GM23338 (cell line): ENCODE measurements at regions not wholly inside any gene's neighbourhood (a gene's known extent, or its start where the extent isn't known, plus 50 kb on each side); places are given as distances from the start of the nearest gene placed in this dataset.
A peak's percentile ranks its signal among the peaks of the same experiment; 100 is the strongest.

Experiments used
- ATAC-seq: fragments of 200-7000 bp; cut with Tn5 transposase; 3 replicates; pipeline ENCODE4 v1.9.1; 2020
- DNase-seq: peaks from one replicate; pipeline ENCODE4 v3.0.0-alpha.2; 2015; ENCODE audit warnings: low spot score
- H2AFZ ChIP-seq: fragments of 200-600 bp; sonication (generic); 2 replicates; pipeline ENCODE4 v1.8.0; 2016; ENCODE audit warnings: antibody characterized with exemption, mild to moderate bottlenecking, moderate library complexity
- H3F3A ChIP-seq: fragments of 200-600 bp; sonication (generic); replicated peaks from 2 replicates; pipeline ENCODE4 v1.8.0; 2017; ENCODE audit warnings: antibody characterized with exemption, mixed run types, low read depth
- H3K27ac ChIP-seq: fragments of 200-600 bp; sonication (generic); 2 replicates; pipeline ENCODE4 v1.6.1; 2016; ENCODE audit warnings: low read depth
- H3K27me3 ChIP-seq: fragments of 200-600 bp; sonication (generic); 2 replicates; pipeline ENCODE4 v1.8.0; 2016; ENCODE audit warnings: mild to moderate bottlenecking, mixed run types, moderate library complexity; ENCODE audit not compliant: insufficient read depth
- H3K36me3 ChIP-seq: fragments of 200-600 bp; sonication (generic); 2 replicates; pipeline ENCODE4 v1.8.0; 2016; ENCODE audit warnings: mild to moderate bottlenecking; ENCODE audit not compliant: insufficient read depth
- H3K4me1 ChIP-seq: fragments of 200-600 bp; sonication (generic); 2 replicates; pipeline ENCODE4 v1.8.0; 2016; ENCODE audit warnings: mild to moderate bottlenecking, moderate library complexity; ENCODE audit not compliant: insufficient read depth
- H3K4me2 ChIP-seq: fragments of 200-600 bp; sonication (generic); 2 replicates; pipeline ENCODE4 v1.7.1; 2017; ENCODE audit warnings: mixed run types
- H3K4me3 ChIP-seq: fragments of 200-600 bp; sonication (generic); 2 replicates; pipeline ENCODE4 v1.6.1; 2016; ENCODE audit warnings: mixed run types
- H3K79me2 ChIP-seq: fragments of 200-600 bp; sonication (generic); replicated peaks from 2 replicates; pipeline ENCODE4 v1.8.0; 2017; ENCODE audit warnings: mild to moderate bottlenecking; ENCODE audit not compliant: insufficient read depth
- H3K9me2 ChIP-seq: fragments of 200-600 bp; sonication (generic); 2 replicates; pipeline ENCODE4 v1.8.0; 2017; ENCODE audit not compliant: insufficient read depth
- H4K20me1 ChIP-seq: fragments of 200-600 bp; sonication (generic); replicated peaks from 2 replicates; pipeline ENCODE4 v1.8.0; 2017; ENCODE audit warnings: mild to moderate bottlenecking; ENCODE audit not compliant: insufficient read depth
- H3K27ac Mint-ChIP-seq: 2 replicates; pipeline ENCODE4 v1.8.0; 2020; ENCODE audit warnings: inconsistent platforms, mild to moderate bottlenecking, moderate library complexity, mixed read lengths
- H3K27me3 Mint-ChIP-seq: 3 replicates; pipeline ENCODE4 v1.8.0; 2022; ENCODE audit warnings: low read depth, mild to moderate bottlenecking, moderate library complexity, mixed read lengths, inconsistent platforms; ENCODE audit not compliant: insufficient read depth, poor library complexity
- H3K36me3 Mint-ChIP-seq: 3 replicates; pipeline ENCODE4 v1.8.0; 2021; ENCODE audit warnings: low read depth, mild to moderate bottlenecking, inconsistent platforms, moderate library complexity, mixed read lengths
- H3K4me1 Mint-ChIP-seq: 3 replicates; pipeline ENCODE4 v1.8.0; 2020; ENCODE audit warnings: mild to moderate bottlenecking, inconsistent platforms, mixed read lengths
- H3K4me3 Mint-ChIP-seq: 3 replicates; pipeline ENCODE4 v1.8.0; 2021; ENCODE audit warnings: moderate library complexity, mild to moderate bottlenecking, inconsistent platforms, mixed read lengths
- H3K9me3 Mint-ChIP-seq: 3 replicates; pipeline ENCODE4 v1.8.0; 2020; ENCODE audit warnings: moderate library complexity, mild to moderate bottlenecking, inconsistent platforms, mixed read lengths
- CREB1 ChIP-seq: fragments of 250-450 bp; sonication (Bioruptor Pico); IDR thresholded peaks from 2 replicates; pipeline ENCODE4 v1.5.0; 2020; ENCODE audit warnings: low read depth, mild to moderate bottlenecking, moderate library complexity
- EZH2phosphoT487 ChIP-seq: fragments of 200-600 bp; sonication (generic); IDR thresholded peaks from one replicate; pipeline ENCODE4 v1.8.1; 2018; ENCODE audit warnings: antibody characterized with exemption; ENCODE audit not compliant: unreplicated experiment
- NANOG ChIP-seq: IDR thresholded peaks from 2 replicates; pipeline ENCODE4 v1.6.1; 2016; ENCODE audit warnings: antibody characterized with exemption, borderline replicate concordance
- POLR2AphosphoS5 ChIP-seq: IDR thresholded peaks from 2 replicates; pipeline ENCODE4 v1.6.1; 2016; ENCODE audit warnings: antibody characterized with exemption, low read depth
- ZNF114 ChIP-seq: fragments of 250-450 bp; sonication (Bioruptor Pico); IDR thresholded peaks from 2 replicates; pipeline ENCODE4 v1.5.0; 2020; ENCODE audit warnings: mild to moderate bottlenecking, moderate library complexity
- ZNF331 ChIP-seq: fragments of 250-450 bp; sonication (Bioruptor Pico); IDR thresholded peaks from 2 replicates; pipeline ENCODE4 v1.5.0; 2020; ENCODE audit warnings: low read depth, mild to moderate bottlenecking, moderate library complexity
- TF ChIP-seq, protein P1 (sequence below): IDR thresholded peaks from one replicate; pipeline ENCODE4 v1.6.1; 2018; ENCODE audit warnings: antibody characterized with exemption; ENCODE audit not compliant: unreplicated experiment
- TF ChIP-seq, protein P2 (sequence below), 2 experiments: fragments of 200-600 bp in 1 of 2; sonication (generic) in 1 of 2; conservative IDR thresholded peaks; 2 replicates each; pipeline versions ENCODE4 v1.5.1 to v1.6.1; 2016 to 2017; ENCODE audit warnings: antibody characterized with exemption in 2 of 2, low read depth in 2 of 2, mild to moderate bottlenecking in 2 of 2, moderate library complexity in 1 of 2

DNA sequence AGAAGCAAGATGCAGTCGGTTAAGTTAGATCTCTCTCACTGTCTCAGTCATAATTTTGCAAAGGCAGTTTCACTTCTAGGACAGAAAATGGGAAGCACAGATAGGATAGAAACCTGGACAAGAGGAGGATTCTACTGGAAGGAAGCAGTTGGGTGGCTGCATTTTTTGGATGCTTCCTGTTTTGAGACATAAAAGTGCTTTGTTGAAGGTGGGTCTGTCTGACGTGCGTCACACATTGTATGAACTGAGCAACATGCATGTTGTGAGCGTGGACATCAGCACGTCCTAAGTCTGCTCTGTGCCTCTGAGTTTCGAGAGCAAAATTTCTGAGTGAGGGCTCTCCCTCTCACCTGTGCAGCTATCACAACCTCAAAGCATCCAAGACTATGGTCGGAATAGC, 68.7 kb upstream of the SNX9 start (continued):
- TF ChIP-seq, protein P1, sequence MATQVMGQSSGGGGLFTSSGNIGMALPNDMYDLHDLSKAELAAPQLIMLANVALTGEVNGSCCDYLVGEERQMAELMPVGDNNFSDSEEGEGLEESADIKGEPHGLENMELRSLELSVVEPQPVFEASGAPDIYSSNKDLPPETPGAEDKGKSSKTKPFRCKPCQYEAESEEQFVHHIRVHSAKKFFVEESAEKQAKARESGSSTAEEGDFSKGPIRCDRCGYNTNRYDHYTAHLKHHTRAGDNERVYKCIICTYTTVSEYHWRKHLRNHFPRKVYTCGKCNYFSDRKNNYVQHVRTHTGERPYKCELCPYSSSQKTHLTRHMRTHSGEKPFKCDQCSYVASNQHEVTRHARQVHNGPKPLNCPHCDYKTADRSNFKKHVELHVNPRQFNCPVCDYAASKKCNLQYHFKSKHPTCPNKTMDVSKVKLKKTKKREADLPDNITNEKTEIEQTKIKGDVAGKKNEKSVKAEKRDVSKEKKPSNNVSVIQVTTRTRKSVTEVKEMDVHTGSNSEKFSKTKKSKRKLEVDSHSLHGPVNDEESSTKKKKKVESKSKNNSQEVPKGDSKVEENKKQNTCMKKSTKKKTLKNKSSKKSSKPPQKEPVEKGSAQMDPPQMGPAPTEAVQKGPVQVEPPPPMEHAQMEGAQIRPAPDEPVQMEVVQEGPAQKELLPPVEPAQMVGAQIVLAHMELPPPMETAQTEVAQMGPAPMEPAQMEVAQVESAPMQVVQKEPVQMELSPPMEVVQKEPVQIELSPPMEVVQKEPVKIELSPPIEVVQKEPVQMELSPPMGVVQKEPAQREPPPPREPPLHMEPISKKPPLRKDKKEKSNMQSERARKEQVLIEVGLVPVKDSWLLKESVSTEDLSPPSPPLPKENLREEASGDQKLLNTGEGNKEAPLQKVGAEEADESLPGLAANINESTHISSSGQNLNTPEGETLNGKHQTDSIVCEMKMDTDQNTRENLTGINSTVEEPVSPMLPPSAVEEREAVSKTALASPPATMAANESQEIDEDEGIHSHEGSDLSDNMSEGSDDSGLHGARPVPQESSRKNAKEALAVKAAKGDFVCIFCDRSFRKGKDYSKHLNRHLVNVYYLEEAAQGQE = no peak
- TF ChIP-seq EZH2phosphoT487 = no peak
- TF ChIP-seq NANOG = no peak

DNA sequence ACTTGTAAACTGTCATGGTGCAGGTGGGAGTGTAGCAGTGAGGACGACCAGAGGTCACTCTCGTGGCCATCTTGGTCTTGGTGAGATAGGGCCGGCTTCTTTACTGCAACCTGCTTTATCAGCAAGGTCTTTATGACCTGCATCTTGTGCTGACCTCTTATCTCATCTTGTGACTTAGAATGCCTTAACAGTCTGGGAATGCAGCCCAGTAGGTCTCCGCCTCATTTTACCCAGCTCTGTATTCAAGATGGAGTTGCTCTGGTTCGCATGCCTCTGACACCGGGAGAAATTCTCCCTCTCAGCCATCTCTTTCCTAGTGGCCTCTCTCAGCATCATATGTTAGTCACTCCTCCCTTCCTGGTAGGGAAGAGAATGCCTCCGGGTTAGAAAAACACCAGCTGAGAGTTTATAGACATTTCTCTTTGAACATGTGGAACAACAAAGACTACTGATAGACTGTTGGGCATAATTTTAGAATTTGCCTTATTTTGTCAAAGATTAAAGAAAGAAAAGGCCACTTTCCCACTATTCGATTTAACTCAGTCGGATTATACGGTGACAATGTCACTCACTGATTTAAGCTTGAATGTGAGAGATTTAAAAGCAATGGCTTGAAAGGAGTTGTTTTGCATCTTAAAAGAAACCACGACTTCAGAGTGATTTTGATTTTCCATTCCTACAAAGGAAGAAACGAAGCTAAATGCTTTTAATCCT, 67.9 kb upstream of the SNX9 start:
- Histone ChIP-seq H3K27me3 (no peaks in the 10 kb centered on the region), H2AFZ (no peak overlapping the region), H3K27ac (no peak overlapping the region), H3K4me1 (peaks cover 29% of the 10 kb centered on the region), H3K4me3 (no peak overlapping the region), H3K36me3 (peaks cover 6% of the 10 kb centered on the region), H4K20me1 (no peaks in the 10 kb centered on the region), H3F3A (no peaks in the 10 kb centered on the region), H3K79me2 (no peaks in the 10 kb centered on the region), H3K4me2 (peak overlapping the region; percentile 2; the same call in 1 of the 2 replicates), H3K9me2 (no peaks in the 10 kb centered on the region)
- H3K36me3 Mint-ChIP-seq = peaks cover 6% of the 10 kb centered on the region
- ATAC-seq (no peak), DNase-seq (no peak)
- H3K4me3 Mint-ChIP-seq = no peak overlapping the region
- peaks cover 44% of the 10 kb centered on the region for H3K4me1 Mint-ChIP-seq
- H3K27ac Mint-ChIP-seq = no peak overlapping the region
- peaks cover 13% of the 10 kb centered on the region; the same call in 2 of the 3 replicates for H3K9me3 Mint-ChIP-seq
- H3K27me3 Mint-ChIP-seq = peaks cover 13% of the 10 kb centered on the region
- TF ChIP-seq ZNF114 (no peak), NANOG (no peak), EZH2phosphoT487 (no peak), CREB1 (0 out of 2 replicates have a peak, but pooled peaks have one; percentile 6), ZNF331 (no peak), POLR2AphosphoS5 (no peak)
- TF ChIP-seq, protein P2, sequence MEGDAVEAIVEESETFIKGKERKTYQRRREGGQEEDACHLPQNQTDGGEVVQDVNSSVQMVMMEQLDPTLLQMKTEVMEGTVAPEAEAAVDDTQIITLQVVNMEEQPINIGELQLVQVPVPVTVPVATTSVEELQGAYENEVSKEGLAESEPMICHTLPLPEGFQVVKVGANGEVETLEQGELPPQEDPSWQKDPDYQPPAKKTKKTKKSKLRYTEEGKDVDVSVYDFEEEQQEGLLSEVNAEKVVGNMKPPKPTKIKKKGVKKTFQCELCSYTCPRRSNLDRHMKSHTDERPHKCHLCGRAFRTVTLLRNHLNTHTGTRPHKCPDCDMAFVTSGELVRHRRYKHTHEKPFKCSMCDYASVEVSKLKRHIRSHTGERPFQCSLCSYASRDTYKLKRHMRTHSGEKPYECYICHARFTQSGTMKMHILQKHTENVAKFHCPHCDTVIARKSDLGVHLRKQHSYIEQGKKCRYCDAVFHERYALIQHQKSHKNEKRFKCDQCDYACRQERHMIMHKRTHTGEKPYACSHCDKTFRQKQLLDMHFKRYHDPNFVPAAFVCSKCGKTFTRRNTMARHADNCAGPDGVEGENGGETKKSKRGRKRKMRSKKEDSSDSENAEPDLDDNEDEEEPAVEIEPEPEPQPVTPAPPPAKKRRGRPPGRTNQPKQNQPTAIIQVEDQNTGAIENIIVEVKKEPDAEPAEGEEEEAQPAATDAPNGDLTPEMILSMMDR (conservative IDR thresholded peaks at IDR 0.05; ENCODE audit: low read depth in 2 of 2) = no peak
- TF ChIP-seq, protein P1 = no peak
